ENCODE measurements at regions not wholly inside any gene's neighbourhood (a gene's known extent, or its start where the extent isn't known, plus 50 kb on each side); places are given as distances from the start of the nearest gene placed in this dataset.
"Not testable (repeated sequence)": the region's sequence is repeated elsewhere in the genome, so short reads cannot be mapped to it uniquely, and the experiment has no call there.

DNA sequence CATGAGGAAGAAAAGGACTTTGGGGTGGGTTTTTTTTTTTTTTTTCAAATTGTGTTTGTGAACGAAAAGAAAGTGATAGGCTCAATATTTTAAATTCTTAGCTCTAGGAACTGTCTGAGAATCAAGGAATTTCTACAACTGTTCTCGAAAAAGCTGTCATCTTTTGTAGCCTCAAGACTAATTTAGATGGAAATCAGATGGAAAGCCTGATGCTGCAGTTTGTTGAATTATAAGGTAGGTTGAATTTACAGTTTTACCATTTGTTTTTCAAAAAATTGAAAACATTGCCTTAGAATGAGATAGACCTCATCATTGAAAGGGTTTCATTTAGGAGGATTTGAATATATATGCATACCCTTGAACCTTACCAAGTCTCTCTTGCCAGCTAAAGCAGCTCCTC lies 109.3 kb upstream of the TRHDE start:
- no peak for DNase-seq (ENCODE audit: low spot score)

DNA sequence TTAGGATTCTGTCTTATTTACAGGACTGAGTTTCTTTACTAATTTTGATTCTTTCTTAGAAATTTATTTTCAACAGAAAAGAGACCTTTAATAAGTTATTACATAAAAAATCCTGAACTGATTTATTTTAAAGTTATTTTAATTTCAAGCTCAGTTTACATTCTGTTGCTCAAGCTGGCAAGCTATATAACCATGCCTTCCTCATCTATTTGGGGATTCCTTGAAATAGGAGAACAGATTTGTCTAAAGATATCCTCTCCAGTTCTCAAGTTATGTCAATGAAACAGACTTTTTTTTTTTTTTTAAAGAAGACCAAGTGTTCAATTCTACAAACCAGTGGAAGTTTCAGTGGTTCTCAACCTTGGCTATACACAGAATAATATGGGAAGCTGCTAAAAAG lies 103.3 kb upstream of the TRHDE start:
- no peak for DNase-seq (ENCODE audit: low spot score)

DNA sequence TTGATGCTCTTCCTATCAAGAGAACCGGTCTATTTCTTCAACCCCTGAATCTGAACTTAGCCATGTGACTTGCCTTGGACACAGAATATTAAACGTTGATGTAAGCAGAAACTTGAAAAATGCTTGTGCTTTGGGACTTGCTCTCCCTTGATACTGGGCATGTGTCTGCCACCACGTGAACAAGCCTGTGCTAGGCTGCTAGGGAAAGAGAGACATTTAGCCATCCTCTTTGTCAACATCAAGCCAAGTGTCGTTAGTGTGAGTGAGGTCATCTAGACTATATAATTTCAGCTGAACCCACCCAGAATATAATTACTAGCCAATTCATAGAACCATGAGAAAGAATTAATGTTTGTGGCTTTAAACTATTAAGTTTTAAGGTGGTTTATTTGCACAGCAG lies 98.2 kb upstream of the TRHDE start:
- DNase-seq (ENCODE audit: low spot score) = no peak

DNA sequence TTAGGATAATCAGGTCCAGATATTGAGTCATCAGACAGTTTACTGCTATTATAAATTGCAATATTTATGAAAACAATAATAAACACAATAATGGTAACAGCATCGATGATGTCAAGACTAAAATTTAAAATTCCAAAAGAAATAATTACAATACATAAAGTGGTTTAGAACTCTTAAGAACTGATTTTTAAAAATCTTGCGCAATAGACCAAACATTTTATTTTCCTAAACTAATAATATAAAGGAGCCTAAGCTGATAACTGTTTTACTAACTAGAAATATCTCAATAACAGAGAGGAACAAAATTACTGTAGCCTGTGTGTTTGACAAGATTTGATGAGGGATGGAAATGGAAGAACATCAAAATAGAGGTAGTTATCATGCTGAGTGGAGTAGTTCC lies 93.9 kb upstream of the TRHDE start:
- DNase-seq (ENCODE audit: low spot score) = no peak

DNA sequence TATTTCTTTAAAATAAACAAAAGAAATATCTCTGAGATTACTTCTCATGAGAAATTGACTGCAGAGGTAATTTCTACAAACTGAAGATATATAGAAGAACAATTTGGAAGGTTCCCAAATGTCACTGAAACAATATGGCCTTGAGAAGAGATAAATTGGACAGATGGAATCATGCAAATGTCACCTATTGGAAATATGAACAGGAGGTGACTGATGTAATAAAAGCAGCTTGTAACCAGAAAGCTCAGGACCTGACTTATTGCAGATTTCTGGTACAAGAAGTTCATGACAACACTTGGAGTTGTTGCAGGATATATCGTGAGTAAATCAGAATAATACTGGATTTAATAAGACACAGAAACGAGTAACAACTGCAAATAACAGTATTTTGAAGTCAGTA lies 93.3 kb upstream of the TRHDE start:
- DNase-seq (ENCODE audit: low spot score) = no peak

DNA sequence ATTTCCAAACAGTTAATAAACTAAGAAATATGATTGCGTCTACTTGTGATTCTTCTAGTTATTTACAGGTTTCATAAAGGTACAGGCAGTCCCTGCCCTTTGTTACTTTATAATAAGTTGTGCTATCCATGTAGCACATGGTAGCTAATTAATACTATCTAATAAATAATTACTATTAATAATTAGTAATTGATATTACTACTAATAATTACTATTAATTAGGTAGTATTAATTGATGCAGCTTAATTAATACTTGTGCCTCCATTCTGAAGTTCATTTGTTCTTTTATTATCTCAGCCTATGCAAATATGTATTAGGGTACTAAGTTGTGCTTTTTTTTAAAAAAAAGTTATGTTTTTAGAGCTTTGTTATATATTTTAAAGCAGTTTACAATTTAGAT lies 92.3 kb upstream of the TRHDE start:
- DNase-seq (ENCODE audit: low spot score) = no peak

DNA sequence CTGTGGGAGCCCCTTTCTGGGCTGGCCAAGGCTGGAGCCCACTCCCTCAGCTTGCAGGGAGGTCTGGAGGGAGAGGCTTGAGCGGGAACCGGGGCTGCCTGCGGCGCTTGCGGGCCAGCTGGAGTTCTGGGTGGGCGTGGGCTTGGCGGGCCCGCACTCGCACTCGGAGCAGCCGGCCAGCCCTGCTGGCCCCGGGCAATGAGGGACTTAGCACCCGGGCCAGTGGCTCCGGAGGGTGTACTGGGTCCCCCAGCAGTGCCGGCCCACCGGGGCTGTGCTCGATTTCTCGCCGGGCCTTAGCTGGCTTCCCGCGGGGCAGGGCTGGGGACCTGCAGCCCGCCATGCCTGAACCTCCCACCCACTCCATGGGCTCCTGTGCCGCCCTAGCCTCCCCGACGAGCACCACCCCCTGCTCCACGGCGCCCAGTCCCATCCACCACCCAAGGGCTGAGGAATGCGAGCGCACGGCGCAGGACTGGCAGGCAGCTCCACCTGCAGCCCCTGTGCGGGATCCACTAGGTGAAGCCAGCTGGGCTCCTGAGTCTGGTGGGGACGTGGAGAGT lies 87.1 kb upstream of the TRHDE start:
- not testable (repeated sequence) for DNase-seq (ENCODE audit: low spot score)

DNA sequence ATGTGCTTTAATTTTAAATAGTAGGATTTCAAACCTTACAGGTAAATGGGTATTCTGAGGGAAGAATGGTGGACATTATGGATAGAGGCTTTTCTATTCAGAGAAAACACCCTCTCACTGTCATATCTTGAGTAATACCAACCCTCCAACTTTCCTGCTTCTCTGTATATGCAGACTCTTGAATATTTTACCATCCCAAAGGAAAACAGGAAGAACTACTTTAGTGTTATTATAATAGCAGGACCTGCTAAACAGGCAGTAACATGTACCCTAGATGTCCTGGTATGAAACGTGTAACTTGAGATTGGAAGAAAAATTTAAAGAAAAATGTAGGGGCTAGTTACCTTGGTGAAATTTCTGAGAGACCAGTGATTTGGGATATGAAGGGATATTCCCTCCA lies 82.9 kb upstream of the TRHDE start:
- DNase-seq (ENCODE audit: low spot score) = no peak

DNA sequence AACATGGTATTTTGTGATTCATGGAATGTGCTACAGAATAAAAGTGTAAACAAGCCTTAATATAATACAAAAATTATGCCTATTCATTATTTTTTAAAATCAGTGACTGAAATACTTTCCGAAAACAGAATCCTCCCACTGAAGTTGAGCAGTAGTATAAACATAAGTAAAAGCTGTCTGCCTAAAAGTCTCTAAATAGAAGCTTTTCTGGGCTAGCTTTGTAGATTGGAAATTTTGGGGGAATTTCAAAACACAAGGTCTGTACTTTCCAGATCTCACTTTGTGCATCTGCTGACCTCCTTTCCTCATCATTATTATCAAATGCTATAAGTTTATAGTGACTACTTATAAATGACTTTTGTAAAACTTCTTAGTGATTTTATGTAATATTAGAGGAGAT lies 80.4 kb upstream of the TRHDE start:
- DNase-seq (ENCODE audit: low spot score) = no peak

DNA sequence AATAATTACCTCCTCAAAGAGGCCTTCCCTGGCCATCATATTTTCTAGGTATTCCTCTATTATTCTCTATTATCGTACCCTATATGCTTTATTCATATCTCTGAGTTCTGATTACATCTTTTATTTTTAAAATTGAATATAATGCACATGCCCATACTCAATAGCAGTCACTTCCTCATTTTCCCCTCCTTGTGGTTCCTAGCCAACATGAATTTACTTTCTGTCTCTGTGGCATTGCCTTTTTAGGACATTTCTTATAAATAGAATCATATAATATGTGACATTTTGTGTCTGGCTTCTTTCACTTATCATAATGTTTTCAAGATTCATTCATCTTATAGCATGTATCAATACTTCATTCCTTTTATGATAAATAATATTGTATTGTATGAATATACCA lies 74.4 kb upstream of the TRHDE start:
- no peak for DNase-seq (ENCODE audit: low spot score)

DNA sequence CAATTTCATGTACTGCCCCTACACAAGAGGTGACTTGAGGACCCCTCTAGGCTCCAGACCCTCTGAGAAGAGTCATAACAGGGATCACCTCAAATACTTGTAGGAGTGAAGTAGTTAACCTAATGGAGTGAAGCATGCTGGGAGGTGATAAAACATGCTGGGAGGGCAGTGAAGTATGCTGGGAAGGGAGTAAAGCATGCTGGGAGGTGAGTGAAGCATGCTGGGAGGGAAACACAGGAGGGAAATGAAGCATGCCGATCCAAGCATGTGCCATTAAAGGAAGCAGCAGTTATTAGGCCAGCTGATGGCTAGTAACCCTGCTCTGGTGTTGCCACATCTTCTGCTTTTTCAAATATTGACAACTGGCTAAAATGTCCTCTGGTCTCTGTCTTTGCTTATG lies 70.7 kb upstream of the TRHDE start:
- no peak for DNase-seq (ENCODE audit: low spot score)

DNA sequence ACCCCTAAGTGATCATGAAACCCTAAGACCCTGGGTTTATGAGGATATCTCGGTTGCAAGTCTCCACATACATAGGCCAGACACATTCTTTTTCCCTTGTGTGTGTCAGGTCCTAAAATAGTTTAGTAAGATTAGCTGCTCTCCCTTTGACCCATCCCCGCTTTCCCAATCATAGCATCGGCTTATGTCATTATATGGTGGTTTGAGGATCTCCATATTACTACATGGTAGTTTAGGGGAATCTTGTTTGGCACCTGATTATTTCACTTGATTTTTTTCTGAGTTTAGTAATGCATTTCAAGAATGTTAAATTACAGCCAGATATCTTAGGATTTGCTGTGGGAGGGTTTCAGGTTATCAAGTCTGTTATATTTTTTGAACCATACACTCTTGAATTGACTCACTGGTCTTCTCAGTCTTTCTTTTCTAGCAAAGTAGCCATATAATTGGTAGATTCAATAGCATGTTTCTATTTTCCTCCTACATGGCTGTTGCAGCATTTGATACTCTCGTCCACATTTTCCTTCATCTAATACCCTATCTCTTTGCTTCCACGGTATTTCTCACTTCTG lies 68.3 kb upstream of the TRHDE start:
- no peak for DNase-seq (ENCODE audit: low spot score)

DNA sequence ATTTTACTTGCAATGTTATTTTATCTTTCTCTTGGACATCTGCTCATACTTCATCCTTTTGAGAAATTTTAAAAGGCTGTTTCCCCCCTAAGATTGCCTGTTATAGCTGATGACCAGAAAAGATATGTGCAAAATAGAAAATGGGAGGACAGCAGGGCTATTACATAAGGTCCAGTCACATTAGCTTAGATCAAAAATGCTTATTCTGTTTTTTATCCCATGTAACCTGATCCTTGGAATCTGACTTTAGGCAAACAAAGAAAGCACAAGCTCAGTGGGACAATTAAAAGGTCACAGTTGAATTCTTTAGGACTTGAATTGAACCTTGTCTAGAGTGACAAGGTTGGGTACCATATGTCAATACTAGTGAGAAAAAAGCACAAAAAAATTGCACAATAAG lies 65.1 kb upstream of the TRHDE start:
- no peak for DNase-seq (ENCODE audit: low spot score)

DNA sequence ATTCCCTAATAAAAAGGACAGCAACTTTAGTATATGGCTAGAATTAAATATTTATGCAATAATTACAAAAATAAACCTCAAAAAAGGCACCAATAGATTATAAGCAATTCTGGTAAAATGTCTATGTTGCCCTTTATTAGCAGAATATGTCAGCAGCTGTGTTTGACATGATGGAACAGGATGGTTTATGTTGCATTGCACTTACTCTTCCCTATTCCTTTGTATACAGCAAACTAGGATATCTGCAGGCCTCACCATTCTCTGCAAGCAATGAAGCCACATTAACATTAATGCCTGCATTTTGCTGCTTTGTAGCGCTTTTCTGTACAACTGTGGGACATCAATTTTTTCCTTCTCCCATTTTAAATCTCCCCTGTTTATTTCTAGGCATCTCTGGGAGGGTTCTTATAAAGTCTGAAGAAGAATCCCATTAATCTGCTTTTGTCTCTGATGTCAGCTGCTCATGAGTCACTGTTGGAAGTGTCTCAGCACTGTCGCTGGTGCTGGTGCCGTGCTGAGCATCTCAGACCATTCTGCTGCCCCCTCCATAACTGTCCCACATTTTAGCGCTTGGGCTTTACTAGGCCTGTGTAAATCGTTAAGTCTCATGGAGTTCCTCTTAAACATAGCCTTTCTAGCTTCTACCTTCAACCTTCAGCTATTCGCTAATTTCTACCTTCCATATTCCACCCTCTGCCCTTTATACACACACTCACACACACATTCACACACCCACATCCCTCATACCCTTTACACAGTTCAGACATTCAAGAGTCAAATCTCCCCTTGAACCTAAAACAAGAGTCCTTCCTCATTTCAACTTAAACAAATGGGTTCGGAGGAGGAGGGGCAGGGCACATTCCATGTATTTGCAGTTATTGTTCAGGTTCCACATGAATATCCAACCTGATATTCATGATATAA lies 64.4 kb upstream of the TRHDE start:
- DNase-seq (ENCODE audit: low spot score) = no peak

DNA sequence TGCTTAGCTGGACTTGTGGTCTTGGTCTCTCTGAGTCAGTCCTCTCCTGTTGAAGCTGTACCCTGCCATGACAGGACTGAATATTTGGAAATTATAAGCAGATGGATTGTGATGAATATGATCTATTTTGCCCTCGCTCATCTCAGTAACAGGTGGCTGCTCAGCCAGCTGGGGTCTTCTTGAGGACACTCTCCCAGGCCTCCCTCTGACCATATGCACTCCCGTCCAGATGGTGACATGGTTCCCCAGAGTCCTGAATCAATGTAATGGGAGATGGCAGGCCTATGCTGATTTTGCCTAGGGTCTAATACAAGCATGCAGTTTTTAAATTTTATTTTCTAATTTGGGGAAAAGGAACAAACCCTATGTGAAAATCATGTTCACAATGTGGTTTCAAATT lies 63.1 kb upstream of the TRHDE start:
- no peak for DNase-seq (ENCODE audit: low spot score)

DNA sequence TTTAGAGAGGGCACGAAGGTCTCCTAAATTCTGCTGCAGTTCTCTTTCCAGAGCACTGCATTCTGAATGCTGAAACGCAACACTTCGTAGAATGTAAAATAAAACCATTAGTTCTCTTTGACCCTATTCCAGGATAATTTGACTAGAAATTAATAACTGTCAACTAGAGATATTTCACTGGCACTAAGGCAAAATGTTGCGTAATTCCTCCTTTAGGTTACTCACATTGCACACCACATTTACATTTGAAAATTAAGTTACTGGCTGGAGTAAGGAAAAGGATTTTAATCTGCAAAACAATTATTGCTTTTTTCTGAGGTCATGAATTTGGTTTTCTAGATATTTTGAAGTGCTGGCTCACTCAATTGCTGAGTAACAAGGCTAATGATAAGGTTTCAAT lies 58.0 kb upstream of the TRHDE start:
- DNase-seq (ENCODE audit: low spot score) = no peak

DNA sequence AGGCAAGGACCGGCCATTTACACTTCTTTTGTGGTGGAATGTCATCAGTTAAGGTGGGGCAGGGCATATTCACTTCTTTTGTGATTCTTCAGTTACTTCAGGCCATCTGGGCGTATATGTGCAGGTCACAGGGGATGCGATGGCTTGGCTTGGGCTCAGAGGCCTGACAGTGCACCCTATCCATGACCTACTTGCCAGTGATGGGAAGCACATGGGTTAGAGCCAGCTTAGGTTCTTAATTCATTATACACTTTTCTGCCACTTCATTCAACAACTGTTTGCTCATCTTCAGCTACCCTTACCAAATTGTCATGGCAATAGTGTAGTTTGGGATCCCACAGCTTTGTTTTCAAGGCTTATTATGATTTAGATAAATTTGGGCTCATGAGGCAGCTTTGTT lies 56.9 kb upstream of the TRHDE start:
- not testable (repeated sequence) for DNase-seq (ENCODE audit: low spot score)

DNA sequence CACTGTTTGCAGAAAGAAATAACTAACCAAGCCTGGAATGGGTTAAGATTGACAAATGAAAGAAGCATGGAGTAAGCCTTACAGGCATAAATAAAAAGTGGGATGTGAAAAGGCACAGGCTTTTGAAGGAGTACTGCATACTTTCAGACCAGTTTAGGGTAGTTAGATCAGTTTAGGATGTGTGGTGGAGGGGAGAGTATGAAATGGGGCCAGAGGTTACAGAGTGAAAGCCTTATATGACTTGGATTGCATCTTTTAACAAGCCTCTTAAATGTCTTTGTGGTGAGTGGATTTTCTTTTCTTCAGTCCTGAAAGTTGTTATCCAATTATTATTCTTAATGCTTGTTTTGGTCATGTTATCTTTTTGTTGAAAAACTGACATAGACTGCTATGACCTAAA lies 52.2 kb upstream of the TRHDE start:
- DNase-seq (ENCODE audit: low spot score) = no peak

All from COLO829 (cell line).